ENCODE measurements at regions not wholly inside any gene's neighbourhood (a gene's known extent, or its start where the extent isn't known, plus 50 kb on each side); places are given as distances from the start of the nearest gene placed in this dataset.

DNA sequence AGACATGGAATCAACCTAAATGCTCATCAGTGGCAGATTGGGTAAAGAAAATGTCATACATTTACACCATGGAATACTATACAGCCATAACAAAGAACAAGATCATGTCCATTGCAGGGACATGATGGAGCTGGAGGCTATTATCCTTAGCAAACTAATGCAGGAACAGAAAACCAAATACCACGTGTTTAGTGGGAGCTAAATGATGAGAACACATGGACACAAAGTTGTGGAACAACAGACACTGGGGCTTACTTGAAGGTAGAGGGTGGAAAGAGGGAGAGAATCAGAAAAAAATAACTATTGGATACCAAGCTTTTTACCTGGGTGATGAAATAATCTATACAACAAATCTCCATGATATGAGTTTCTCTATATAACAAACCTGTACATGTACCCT, 701.3 kb downstream of the TBC1D32 start:
- no peak for DNase-seq (ENCODE audit: low read depth in 2 of 2)

DNA sequence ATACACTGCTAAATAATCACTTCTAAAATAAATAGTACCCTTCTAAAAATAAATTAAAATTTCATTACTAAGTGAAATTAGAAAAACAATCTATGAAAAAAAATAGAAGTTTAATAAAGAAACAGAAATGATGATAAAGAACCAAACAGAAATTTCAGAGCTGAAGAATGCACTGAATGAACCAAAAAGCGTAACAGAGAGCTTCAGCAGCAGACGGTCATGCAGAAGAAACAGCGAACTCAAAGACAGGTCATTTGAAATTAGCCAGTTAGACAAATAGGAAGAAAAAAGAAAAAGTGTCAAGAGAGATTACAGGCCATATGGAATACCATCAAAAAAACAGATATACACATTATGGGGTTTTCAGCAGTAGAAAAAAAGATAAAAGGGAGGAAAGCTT, 706.7 kb downstream of the TBC1D32 start:
- DNase-seq (ENCODE audit: low read depth in 2 of 2) = no peak

DNA sequence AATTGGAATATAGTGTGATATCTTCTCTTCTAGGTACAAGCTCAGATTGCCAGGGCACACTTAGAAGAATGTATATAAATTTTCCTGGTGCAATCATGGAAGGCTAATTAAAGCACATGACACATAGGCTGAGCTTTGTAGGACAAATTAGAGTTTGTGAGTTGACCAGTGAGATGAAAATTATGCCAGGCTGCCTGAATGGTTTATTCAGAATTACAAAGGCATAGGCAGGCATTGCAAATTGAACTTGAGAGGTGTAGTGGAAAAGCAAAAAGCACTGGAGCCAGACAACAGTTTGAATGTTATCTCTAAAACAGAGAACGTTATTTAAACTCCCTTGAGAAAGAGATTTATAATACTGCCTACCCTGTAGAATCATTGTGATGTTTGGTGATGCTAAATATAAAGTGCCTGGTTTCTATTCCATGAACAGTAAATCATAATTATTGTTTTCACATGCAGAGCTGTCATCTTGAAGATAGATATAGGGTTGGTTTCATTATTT, 712.1 kb downstream of the TBC1D32 start:
- DNase-seq (ENCODE audit: low read depth in 2 of 2) = no peak

DNA sequence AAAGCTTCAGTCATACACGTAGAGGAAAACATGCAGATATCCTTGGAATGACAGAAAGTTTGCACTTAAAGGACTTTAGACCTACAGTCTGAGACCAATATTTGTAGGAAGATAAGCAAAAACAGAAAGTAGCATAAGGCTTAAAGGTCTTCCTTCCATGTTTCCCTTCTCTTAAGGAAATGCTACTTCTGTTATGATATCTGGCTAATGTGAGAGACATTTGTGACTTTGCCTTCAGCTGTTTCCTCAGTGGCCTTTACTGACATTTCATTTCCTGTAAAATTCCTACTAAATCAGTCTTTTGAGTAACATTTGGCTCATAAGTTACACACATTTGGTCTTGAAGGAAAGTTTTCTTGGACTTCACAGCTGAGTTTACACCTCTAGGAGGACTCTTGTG, 713.4 kb downstream of the TBC1D32 start:
- DNase-seq (ENCODE audit: low read depth in 2 of 2) = no peak

DNA sequence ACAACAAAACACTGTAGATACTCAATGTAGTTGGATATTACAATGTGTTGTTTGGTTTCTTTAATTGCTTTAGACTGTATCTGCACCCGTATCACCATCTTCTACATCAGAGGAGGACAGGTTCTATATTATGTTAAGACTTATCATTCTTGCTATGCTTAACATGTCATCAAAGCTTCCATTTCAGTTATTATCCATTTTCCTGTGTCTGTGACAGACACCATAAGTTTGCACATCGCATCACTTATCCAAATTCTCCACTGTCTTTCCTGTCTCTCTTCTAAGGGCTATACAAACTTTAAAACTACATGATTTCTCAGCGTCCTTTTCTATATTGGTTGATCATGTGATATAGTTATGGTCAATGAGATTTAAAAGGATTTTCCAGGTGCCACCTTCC, 719.0 kb downstream of the TBC1D32 start:
- DNase-seq (ENCODE audit: low read depth in 2 of 2) = no peak

DNA sequence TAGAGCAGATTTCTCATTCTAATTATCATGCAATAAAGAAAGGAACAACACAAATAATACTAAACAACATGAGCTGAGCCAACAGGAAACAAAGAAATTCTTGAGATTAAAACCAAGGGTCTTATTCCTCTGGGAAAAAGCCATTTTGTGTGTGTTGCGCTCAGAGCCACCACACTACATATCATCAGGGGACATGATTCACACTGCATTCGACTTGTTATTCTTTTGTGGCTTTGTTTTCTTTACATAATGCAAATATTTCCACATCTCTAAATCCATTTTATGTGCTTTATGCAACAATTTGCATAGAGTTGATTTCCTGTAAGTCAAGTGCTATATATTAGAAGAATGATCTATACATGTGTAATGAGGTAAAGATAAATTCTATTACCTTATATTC, 719.6 kb downstream of the TBC1D32 start:
- DNase-seq (ENCODE audit: low read depth in 2 of 2) = no peak

DNA sequence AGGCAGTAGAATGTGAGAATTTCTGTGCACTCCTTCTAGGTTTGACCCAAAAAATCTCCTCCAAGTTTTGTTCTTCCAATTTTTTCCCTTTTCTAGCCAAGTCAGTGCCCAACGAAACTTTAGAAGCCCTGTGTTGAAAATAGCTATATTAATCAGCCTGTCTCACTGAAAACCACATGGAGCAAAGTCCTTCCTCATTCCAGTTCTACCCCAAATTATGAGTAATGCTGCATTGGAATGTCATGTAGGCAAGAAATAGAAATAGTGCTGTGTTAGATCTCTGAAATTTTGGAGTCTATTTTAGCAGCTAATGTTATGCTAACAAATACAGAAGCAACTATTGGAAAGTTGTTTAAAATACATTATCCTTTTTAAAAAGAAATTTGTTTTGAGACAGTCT, 725.5 kb downstream of the TBC1D32 start:
- DNase-seq (ENCODE audit: low read depth in 2 of 2) = no peak

DNA sequence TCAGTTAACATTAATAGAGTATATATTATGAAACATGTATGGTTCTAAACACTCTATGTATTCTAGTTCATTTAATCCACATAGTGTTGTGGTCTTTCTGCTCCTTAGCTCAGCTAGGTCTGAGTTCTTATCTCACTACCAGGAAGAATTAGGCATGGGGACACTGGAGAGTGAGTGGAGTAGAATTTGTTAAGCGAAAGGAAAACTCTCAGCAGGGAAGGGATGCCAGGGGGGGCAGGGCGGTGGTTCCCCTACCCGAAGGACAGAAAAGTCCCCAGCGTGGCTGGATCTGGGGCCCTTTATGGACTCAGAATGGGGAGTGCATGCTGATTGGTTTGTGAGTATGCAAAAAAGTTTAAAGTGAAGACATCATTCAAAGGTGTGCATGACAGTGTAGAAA, 727.5 kb downstream of the TBC1D32 start:
- DNase-seq (ENCODE audit: low read depth in 2 of 2) = no peak

DNA sequence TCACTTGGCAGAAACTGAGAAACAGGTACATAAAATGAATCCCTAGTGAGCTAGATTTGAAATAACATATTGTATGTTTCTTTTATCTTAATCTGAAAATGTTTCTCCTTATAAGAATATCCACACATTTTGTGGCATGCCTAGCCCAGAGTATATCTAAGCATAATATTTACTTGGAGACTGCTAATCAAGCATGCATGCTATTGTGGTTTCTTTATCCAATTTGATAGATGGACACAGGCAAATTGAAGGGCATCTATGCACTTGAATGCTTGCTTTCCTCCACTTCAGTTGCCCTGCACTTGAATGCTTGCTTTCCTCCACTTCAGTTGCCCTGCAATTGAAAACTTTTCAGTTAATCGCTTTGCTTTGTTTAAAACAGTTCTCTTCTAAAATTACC, 729.8 kb downstream of the TBC1D32 start:
- DNase-seq (ENCODE audit: low read depth in 2 of 2) = no peak

DNA sequence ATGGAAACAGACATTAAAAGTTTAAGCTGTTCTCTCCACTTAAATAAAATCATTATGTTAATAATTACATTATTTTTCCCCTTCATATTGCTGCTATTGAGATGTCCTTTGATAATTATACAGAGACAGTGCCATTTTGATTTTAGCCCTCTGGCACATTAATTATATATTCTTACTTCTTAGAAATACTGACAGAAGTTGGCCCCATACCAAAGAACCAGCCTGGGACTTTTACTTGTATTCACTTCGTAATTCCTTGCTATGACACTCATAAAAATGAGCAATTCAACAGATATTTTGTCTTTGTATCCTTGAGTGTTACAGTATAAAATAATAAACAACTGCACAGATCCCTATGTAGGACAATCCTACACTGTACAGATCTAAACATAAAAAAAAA, 743.7 kb downstream of the TBC1D32 start:
- no peak for DNase-seq (ENCODE audit: low read depth in 2 of 2)

DNA sequence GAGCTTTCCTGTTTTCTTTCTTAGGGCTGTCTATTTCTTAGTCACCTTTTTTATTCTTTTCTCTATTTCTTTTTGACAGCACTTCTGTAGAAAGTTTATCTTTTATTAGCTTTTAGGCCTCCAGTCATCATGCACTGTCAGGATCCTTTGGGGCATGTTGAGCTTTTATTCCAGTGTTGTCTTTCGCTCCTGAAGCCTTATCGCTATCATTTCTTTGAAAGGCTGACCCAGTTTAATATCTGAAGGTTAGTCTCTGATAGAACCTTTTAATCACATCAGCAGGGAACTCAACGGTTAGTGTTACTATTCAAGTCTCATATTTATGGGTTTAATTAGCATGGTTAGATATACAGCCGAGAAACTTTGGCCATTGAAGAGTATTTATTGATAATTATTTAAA, 745.9 kb downstream of the TBC1D32 start:
- DNase-seq (ENCODE audit: low read depth in 2 of 2) = no peak

DNA sequence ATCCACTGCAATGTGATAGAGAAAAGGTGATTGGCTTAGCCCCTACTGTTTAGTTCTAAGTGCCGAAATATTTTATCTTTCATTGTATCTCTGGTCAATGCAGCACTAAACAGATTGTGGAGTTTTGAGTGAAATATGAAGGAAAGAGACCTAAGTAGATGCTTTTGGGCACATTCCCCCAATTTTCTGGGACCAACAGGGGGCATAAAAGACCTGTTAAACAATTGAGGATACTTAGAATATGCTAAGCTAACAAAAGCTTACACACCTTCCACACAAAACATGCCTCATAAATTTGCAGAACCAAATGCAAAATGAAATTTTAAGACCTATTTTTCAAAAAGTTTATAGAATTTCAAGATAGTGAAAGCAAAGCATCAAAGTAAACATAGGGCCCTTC, 746.9 kb downstream of the TBC1D32 start:
- no peak for DNase-seq (ENCODE audit: low read depth in 2 of 2)

DNA sequence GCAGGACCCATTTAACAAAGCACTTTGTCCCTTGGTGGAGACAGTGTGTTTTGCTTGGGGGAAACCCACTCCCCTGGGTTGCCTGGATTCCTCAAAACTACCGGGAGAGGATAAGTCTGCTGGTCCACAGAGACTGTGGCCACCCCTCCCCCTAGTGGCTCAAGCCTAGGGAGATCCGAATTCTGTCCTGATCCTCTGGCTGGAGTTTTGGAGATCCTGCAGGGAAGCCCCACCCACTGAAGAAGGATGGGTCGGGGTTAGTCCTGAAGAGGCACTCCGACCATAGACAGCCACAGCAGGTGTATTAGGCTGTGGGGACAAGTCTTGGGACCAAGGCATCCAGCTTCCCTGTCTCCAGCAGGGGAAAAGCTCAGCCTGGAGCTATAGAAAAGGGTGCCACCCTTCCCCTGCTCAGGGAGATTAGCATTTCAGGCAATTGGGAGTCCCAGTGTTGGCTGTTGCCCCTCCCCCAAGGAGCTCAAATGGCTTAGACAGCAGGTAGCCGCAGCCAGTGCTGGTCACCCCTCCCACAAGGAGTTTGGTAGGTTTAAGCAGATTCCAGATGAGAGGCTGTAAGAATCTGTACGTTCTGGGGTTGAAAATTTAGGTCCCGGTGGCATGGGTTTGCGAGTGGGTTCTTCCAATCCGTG, 750.0 kb downstream of the TBC1D32 start:
- DNase-seq (ENCODE audit: low read depth in 2 of 2) = no peak

DNA sequence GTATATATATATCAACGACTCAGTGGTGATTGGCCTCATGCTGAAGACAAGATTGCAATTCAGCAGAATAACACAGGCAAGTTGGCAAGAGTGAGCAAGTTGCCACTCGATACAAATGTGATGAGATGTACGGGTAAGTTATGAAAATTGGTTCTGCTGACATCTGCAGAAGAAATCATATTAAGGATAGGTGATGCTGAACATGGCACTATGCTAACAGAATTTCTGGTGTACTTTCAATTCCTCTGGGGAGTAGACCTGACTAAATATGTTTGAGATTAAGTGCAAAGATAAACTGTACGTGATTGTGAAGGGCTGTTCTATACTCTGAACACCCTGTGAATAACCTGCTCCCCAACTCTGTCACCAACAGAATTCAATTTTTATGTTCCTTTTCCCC, 758.2 kb downstream of the TBC1D32 start:
- no peak for DNase-seq (ENCODE audit: low read depth in 2 of 2)

DNA sequence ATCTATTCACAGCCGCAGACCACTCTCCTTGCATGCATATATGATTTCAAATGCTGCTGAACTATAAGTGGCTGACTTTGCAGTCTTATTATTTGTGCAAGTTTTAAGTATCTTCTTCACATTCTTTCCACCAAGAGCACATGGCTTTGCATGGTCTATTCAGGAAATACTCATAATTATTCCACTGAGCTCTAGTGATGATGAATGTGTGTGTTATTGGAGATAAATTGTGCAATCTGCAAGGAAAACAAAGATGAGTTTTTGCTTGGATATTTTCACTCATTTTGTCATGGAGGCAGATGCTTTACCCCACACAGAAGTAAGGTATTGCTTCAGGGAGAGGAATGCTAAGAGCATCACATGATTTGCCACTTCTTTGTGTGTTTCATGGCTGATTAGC, 764.6 kb downstream of the TBC1D32 start:
- no peak for DNase-seq (ENCODE audit: low read depth in 2 of 2)

DNA sequence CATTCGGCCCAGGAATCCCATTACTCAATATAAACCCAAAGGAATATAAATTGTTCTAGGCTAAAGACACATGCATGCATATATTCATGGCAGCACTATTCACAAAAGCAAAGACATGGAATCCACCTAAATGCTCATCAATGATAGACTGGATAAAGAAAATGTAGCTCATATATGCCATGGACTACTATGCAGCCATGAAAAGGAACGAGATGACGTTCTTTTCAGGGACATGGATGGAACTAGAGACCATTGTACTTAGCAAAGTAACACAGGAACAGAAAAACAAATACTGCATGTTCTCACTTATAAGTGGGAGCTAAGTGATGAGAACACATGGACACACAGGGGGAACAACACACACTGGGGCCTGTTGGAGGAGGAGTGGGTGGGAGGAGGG, 769.5 kb downstream of the TBC1D32 start:
- DNase-seq (ENCODE audit: low read depth in 2 of 2) = no peak

DNA sequence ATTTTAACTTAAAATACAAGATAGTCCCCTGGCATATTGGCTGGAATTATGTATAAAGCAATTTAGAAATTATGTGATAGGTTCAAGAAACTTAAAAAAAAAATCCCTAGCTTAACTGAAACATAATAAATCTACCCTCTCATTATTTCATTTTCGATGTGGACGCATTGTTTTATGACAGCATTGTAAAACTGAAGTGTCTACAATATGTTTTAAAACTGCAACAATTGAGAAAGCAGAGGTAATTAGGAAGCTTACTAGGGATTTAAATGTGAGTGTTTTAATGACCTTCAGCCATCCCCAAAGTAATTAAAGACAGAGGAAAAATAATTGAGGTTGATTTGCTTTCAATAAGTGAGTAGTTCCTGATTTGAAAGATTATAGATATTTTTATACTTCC, 776.0 kb downstream of the TBC1D32 start:
- DNase-seq (ENCODE audit: low read depth in 2 of 2) = no peak

DNA sequence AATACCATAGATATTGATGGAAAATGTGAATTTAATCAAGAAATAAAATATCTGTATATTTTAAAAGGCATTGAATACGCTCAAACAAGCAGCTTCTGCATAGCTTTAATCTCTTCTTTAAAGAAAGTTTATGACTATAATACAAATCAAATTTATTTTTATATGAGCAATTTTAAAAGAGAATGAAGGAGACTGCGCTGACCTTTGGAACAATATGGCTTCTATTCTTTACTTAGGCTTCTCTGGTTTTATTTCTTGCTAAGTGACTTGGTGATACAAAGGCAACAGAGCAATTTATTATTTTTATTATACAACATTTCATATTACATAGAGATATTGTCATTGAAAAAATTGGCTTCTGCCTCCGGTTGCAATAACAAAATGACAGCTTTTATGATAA, 776.7 kb downstream of the TBC1D32 start:
- DNase-seq (ENCODE audit: low read depth in 2 of 2) = no peak

DNA sequence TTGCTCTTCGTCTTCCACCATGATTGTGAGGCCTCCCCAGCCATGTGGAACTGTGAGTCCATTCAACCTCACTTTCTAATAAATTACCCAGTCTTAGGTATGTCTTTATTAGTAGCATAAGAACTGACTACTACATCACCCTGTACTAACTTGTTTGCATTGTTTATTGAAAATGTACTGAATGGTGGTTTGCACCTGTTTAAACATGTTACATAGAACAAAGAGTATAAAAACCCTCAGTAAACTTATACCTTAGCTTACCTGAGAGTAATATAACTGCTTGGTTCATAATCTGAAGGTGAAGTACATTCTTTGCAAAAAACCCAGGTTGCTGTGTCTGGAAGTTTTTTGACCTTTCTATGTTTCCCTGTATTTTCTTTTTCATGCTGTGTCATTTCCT, 777.8 kb downstream of the TBC1D32 start:
- DNase-seq (ENCODE audit: low read depth in 2 of 2) = no peak

DNA sequence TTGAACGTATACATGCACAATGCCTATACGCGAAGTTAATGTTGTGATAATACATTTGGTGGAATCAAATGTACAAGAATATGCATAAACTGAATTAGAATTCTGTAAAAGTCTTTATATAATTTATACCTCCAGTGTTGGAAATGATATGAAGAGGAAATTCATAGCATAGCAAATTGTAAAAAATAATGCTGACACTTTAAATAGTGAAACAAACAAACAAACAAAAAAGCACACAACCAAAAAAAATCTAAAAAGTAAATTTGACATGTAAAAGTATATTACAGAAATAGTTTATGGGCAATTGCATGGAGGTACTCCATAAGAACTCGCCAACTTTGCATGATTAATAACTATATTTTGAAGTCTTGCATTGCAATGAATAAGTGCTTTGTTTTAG, 780.9 kb downstream of the TBC1D32 start:
- no peak for DNase-seq (ENCODE audit: low read depth in 2 of 2)

DNA sequence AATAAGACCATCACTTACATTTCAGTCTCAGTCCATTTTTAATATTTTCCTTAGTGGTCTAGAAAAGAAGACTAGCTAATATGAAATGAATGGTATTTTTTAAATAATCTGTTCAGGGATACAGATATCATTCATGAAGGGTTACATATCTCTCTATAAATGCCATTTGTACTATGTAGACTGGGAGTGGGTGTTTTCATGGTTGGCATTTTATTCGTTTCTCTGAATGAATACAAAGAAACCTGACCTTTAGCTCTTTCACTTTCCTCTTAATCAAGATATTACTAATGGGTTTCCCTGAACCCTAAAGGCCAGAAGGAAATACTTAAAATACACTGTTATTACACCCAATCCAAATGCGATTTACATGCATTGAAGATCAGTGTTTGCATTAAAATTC, 788.9 kb downstream of the TBC1D32 start:
- no peak for DNase-seq (ENCODE audit: low read depth in 2 of 2)

DNA sequence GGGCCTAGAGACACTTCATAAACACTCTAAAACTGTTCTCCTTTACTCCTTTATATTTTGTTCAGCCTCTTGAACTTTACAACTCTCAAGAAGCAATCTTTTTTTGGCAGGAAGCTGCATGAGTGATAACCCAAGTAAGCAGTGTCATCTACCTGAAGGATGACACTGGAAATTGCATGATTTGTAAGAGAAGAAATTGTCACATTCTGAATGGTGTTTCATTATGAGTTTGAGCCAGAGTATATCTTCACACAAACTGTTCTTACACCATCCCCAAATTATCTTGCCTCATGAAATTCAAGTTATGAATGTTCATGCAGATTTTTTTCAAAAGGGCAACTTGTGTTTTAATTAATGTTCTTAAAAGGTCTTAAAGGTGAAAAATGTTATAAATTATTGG, 799.3 kb downstream of the TBC1D32 start:
- no peak for DNase-seq (ENCODE audit: low read depth in 2 of 2)

DNA sequence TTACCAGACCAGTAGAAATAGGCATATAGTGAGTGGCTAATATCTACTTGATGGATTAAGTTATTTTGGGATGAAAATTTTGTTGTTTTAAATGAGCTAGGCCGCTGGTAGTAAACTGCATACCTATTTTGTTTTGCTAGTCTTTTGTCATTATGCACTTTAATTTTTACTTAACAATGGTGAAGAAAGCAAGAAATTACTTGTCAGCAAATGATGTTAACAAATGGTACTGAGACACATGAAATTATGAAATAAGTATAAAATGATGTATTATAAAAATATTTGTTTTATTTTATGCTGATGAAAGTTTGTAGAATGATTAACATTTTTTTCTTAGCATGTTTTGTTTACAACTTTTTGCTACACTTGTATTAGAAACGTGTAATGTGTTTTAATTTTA, 807.7 kb downstream of the TBC1D32 start:
- no peak for DNase-seq (ENCODE audit: low read depth in 2 of 2)

DNA sequence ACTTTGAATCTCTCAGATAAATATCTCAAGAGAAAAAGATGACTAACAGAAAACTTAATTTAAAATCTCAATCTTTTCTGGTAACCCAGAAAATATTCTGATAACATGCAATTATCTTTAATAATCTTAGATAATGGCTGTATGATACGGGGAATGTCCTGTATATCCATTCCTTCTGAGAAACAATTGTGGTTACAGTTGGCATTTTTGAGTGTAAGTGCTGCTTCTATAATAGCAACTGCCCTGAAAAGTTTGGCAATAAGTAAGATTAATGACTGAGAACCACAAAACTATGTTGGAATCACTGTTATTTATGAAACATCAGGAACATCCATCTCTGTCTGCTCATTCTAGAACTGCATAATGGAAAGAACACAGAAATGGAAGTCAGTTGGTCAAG, 819.7 kb downstream of the TBC1D32 start:
- DNase-seq (ENCODE audit: low read depth in 2 of 2) = no peak

Measured in stimulated activated CD8-positive, alpha-beta memory T cell treated with anti-CD3 and anti-CD28 coated beads, Interleukin-15, amount 100 ng/mL, for 48 hours (primary cell).